Prostate gland (tissue), 2 donors: ENCODE measurements at regions not wholly inside any gene's neighbourhood (a gene's known extent, or its start where the extent isn't known, plus 50 kb on each side); places are given as distances from the start of the nearest gene placed in this dataset.

Source experiments
- POLR2AphosphoS5 ChIP-seq: sonication (generic); formaldehyde crosslinking; IDR thresholded peaks from one replicate; pipeline ENCODE4 v1.6.1; 2017; ENCODE audit warnings: antibody characterized with exemption
- TF ChIP-seq, protein P1 (sequence below), 4 experiments: fragments of 200-600 bp in 2 of 4; fragments of 450-650 bp in 2 of 4; sonication (generic) in 2 of 4; IDR thresholded peaks; 1 replicate in 3 of 4; 2 replicates in 1 of 4; pipeline ENCODE4 v1.5.1; 2016 to 2019; ENCODE audit warnings: antibody characterized with exemption in 4 of 4, mild to moderate bottlenecking in 2 of 4, moderate library complexity in 2 of 4

DNA sequence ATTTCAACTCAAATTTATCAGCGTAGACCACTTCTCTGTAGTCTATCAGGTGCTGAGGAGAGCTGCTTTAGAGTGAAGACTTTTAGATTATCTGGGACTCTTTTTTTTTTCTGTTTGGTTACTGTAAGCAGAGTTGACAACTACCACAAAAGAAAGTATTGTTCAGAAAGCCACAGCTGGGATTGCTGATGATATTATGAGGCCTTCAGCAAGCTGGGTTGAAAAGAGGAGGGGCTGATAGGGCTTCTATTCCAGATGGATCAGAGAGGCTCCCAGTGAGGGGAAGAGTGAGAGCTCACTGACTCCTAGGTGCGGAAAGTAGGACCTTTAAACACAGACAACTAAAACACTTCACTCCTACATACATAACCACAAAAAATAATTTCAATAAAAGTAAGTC is 188.5 kb upstream of the FERD3L start:
- TF ChIP-seq, protein P1, sequence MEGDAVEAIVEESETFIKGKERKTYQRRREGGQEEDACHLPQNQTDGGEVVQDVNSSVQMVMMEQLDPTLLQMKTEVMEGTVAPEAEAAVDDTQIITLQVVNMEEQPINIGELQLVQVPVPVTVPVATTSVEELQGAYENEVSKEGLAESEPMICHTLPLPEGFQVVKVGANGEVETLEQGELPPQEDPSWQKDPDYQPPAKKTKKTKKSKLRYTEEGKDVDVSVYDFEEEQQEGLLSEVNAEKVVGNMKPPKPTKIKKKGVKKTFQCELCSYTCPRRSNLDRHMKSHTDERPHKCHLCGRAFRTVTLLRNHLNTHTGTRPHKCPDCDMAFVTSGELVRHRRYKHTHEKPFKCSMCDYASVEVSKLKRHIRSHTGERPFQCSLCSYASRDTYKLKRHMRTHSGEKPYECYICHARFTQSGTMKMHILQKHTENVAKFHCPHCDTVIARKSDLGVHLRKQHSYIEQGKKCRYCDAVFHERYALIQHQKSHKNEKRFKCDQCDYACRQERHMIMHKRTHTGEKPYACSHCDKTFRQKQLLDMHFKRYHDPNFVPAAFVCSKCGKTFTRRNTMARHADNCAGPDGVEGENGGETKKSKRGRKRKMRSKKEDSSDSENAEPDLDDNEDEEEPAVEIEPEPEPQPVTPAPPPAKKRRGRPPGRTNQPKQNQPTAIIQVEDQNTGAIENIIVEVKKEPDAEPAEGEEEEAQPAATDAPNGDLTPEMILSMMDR (IDR thresholded peaks at IDR 0.05), result no peak
- no peak for TF ChIP-seq POLR2AphosphoS5
